Activated T-helper 2 cell treated with anti-CD3 and anti-CD28 coated beads, Interferon-gamma antibody, Interleukin-2, Interleukin-4, amounts not matched to agents 10 μg/mL and 5 μg/mL and 100 μg/mL, durations not matched to agents 14 hours and 24 hours and 36 hours (primary cell): ENCODE measurements at regions not wholly inside any gene's neighbourhood (a gene's known extent, or its start where the extent isn't known, plus 50 kb on each side); places are given as distances from the start of the nearest gene placed in this dataset.

ENCODE experiments used
- DNase-seq: peaks from one replicate; pipeline ENCODE4 v3.0.0; 2021; ENCODE audit warnings: low spot score
- H3K27ac Mint-ChIP-seq: one replicate; pipeline ENCODE4 v1.8.0; 2021; ENCODE audit warnings: mixed read lengths
- H3K27me3 Mint-ChIP-seq: one replicate; pipeline ENCODE4 v1.8.0; 2021; ENCODE audit warnings: low read depth, mixed read lengths
- H3K36me3 Mint-ChIP-seq: one replicate; pipeline ENCODE4 v1.8.0; 2021; ENCODE audit warnings: low read depth, mixed read lengths
- H3K4me1 Mint-ChIP-seq: one replicate; pipeline ENCODE4 v1.8.0; 2021; ENCODE audit warnings: low read depth, mixed read lengths
- H3K4me3 Mint-ChIP-seq: one replicate; pipeline ENCODE4 v1.8.0; 2021; ENCODE audit warnings: low read depth, mild to moderate bottlenecking, moderate library complexity, mixed read lengths
- H3K9me3 Mint-ChIP-seq: one replicate; pipeline ENCODE4 v1.8.0; 2021; ENCODE audit warnings: mixed read lengths
- intact Hi-C: fragments of 100-400 bp; cut with micrococcal nuclease; formaldehyde crosslinking; loops from one replicate; pipeline ENCODE4 v1.15.1; 2023

GRCh38 chr9:106613250-106613737, 249.7 kb upstream of the ZNF462 start:
- intact Hi-C loops = no loop called here
- H3K4me1 Mint-ChIP-seq = no peaks in the 10 kb centered on the region
- no peaks in the 10 kb centered on the region for H3K27me3 Mint-ChIP-seq
- H3K36me3 Mint-ChIP-seq = no peaks in the 10 kb centered on the region
- H3K27ac Mint-ChIP-seq = no peak overlapping the region
- no peak overlapping the region for H3K4me3 Mint-ChIP-seq
- H3K9me3 Mint-ChIP-seq = no peaks in the 10 kb centered on the region
- DNase-seq = no peak

DNA sequence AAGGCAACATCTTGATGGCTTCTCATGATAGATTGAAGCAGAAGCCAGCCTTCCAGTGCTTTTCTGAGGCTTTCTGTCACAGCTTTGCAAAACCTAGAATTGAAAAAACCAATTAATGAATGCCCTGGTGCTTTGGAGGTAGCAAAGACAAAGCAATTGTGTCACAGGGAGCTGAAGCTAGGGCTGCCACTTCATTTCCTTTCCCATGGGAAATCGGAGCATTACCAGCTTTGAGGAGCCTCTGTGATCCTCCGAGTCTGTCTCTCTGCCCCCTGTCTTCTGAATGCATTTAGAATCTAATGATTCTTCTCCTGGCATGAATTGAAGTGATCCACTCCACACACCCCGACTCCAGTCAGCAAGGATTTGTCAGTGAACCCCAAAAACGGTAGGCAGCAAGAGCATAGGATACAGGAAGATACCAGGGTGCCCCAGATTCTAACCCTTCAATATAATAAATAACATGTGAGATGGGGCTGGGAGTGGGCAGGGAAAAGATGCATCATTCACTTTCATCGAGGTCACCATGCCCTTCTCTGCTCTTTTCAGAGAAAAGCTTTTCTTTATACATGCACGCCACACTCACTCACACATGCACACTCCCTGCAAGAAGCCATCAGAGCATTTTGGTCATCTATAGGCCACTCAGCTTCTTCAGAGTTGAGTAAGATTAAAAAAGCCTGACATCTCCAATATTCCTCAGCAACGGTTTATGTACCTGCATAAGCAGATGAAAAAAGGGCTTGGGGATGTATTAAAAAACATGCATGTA, 247.7 kb upstream of the ZNF462 start:
- Mint-ChIP-seq H3K4me1 (no peaks in the 10 kb centered on the region), H3K9me3 (no peaks in the 10 kb centered on the region), H3K27me3 (no peaks in the 10 kb centered on the region), H3K27ac (no peak overlapping the region), H3K4me3 (no peak overlapping the region), H3K36me3 (no peaks in the 10 kb centered on the region)
- intact Hi-C loops = no loop called here
- DNase-seq = no peak

DNA sequence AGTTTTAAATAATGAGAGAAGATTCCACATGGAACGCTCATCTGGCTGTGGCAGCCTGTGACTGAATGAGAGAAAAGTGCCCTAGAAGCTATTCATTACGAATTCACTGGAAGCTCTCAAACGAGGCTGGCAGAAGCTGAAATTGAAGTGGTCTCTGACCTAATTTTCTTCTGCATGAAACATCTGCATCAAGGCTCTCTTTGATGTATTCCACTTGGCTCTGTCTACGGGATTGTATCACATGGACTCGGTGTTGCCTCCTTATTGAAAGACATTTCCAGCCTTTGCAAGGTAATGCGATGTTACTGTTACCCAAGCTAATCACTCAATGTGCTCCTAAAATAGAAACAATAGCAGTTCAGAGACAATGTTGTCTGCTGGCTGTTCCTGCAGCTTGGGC, 246.9 kb upstream of the ZNF462 start:
- no peak overlapping the region for H3K27ac Mint-ChIP-seq
- DNase-seq = no peak
- no peaks in the 10 kb centered on the region for H3K27me3 Mint-ChIP-seq
- H3K4me3 Mint-ChIP-seq = no peak overlapping the region
- intact Hi-C loops = no loop called here
- no peaks in the 10 kb centered on the region for H3K36me3 Mint-ChIP-seq
- H3K9me3 Mint-ChIP-seq = no peaks in the 10 kb centered on the region
- no peaks in the 10 kb centered on the region for H3K4me1 Mint-ChIP-seq

GRCh38 chr9:106616851-106617345, 246.1 kb upstream of the ZNF462 start:
- intact Hi-C loops = no loop called here

GRCh38 chr9:106619211-106619610, 243.8 kb upstream of the ZNF462 start:
- intact Hi-C loops = no loop called here
- Mint-ChIP-seq H3K9me3 (no peaks in the 10 kb centered on the region), H3K4me1 (no peaks in the 10 kb centered on the region), H3K4me3 (no peak overlapping the region), H3K27ac (no peak overlapping the region), H3K27me3 (no peaks in the 10 kb centered on the region), H3K36me3 (no peaks in the 10 kb centered on the region)
- no peak for DNase-seq

More at GRCh38 chr9:106616851-106617345, 246.1 kb upstream of the ZNF462 start:
- H3K4me3 Mint-ChIP-seq = no peak overlapping the region
- H3K36me3 Mint-ChIP-seq = no peaks in the 10 kb centered on the region
- H3K27ac Mint-ChIP-seq = no peak overlapping the region
- no peak for DNase-seq
- H3K9me3 Mint-ChIP-seq = no peaks in the 10 kb centered on the region
- H3K4me1 Mint-ChIP-seq = no peaks in the 10 kb centered on the region
- no peaks in the 10 kb centered on the region for H3K27me3 Mint-ChIP-seq

- no peaks in the 10 kb centered on the region for H3K36me3 Mint-ChIP-seq
- no peak overlapping the region for H3K4me3 Mint-ChIP-seq
- no peaks in the 10 kb centered on the region for H3K9me3 Mint-ChIP-seq
These were observed 242.9 kb upstream of the ZNF462 start for GRCh38 chr9:106620081-106620480.

DNA sequence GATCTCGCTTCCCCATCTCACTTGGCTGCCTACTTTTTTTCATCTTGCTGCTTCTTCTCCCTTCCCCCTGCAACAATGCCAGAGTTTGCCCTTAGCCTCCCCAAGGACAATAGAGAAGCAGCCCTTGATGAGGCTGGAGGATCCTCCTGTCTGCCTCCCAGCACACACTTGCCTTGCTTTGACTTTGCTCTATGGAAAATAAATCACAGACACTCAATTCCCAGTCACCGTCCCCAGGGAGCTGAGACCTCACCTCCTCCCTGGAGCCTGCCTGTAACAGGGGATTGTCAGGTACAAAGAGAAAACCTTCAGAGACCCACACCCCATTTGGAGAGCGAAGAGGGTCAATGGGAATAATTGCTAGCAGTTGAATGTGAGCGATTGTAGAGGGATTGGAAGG, 242.1 kb upstream of the ZNF462 start:
- intact Hi-C loops = no loop called here
- H3K36me3 Mint-ChIP-seq = no peaks in the 10 kb centered on the region
- H3K4me3 Mint-ChIP-seq = no peak overlapping the region

More at GRCh38 chr9:106620081-106620480, 242.9 kb upstream of the ZNF462 start:
- H3K27me3 Mint-ChIP-seq = no peaks in the 10 kb centered on the region
- DNase-seq = no peak
- H3K27ac Mint-ChIP-seq = no peak overlapping the region
- intact Hi-C loops = no loop called here
- H3K4me1 Mint-ChIP-seq = no peaks in the 10 kb centered on the region

DNA sequence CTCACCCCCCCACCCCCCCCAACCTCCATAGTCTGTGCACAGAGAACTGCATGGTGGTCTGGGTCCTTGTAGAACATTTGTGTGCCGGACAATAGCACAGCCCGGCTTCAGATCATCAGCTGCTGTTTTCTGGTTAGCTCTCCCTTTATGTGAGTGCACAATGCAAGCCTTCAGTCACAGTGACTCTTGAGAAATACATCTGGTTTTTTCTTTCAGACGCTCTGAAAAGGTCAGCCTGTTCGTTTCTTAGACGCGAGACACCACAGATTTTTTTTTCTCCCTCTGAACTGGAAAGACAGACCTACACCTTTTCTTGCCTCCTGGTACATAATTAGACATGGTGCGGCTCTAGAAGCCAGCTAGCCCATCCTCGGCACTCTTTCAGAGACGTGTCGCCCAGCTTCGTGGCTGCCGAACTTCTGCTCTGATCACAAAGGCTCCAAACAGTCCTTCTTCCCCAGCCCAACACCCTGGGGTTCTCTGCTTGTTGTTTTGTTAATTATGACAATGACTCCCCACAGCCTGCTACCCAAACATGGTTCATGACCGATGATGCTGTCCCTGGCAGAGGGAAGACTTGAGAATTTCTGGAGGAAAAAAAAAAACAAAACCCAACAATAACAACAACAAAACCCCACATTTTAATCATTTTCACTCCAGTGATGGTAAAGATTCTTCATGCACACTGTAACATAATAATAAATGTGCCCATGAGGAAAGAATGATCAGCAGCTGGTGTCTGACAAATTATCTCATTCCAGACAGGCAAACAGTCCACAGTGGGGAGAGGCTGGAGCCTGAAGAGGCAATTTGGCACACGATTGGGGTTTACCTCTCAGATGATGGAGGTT, 241.4 kb upstream of the ZNF462 start:
- no peaks in the 10 kb centered on the region for H3K36me3 Mint-ChIP-seq
- H3K4me3 Mint-ChIP-seq = no peak overlapping the region
- H3K9me3 Mint-ChIP-seq = no peaks in the 10 kb centered on the region
- intact Hi-C loops = no loop called here
- H3K27ac Mint-ChIP-seq = no peak overlapping the region
- no peaks in the 10 kb centered on the region for H3K27me3 Mint-ChIP-seq
- no peaks in the 10 kb centered on the region for H3K4me1 Mint-ChIP-seq
- no peak for DNase-seq

More for the DNA sequence above, 242.1 kb upstream of the ZNF462 start:
- Mint-ChIP-seq H3K27ac (no peak overlapping the region), H3K27me3 (no peaks in the 10 kb centered on the region), H3K4me1 (no peaks in the 10 kb centered on the region), H3K9me3 (no peaks in the 10 kb centered on the region)
- no peak for DNase-seq

DNA sequence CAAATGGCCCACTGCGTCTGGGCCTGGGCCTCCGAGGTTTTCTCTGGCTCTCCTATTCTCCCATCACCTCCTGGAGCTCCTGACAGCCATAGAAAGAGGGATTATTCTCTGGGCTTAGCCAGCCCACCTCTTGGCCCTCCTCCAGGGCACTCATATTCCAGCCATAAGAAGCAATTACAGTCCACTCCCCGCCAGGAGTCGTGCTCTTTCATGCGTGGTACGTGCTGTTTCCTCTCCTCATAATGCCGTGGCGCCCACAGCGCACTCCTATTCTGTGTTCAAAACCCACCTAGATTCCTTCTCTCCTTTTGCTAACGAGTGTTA, 240.8 kb upstream of the ZNF462 start:
- Mint-ChIP-seq H3K4me3 (no peak overlapping the region), H3K27me3 (no peaks in the 10 kb centered on the region), H3K27ac (no peak overlapping the region), H3K36me3 (no peaks in the 10 kb centered on the region), H3K9me3 (no peaks in the 10 kb centered on the region), H3K4me1 (no peaks in the 10 kb centered on the region)
- no peak for DNase-seq
- intact Hi-C loops = no loop called here

GRCh38 chr9:106623558-106623957, 239.4 kb upstream of the ZNF462 start:
- H3K27ac Mint-ChIP-seq = no peak overlapping the region
- intact Hi-C loops = no loop called here
- no peaks in the 10 kb centered on the region for H3K36me3 Mint-ChIP-seq
- no peak overlapping the region for H3K4me3 Mint-ChIP-seq
- H3K27me3 Mint-ChIP-seq = no peaks in the 10 kb centered on the region
- H3K4me1 Mint-ChIP-seq = no peaks in the 10 kb centered on the region
- H3K9me3 Mint-ChIP-seq = no peaks in the 10 kb centered on the region
- no peak for DNase-seq

- Mint-ChIP-seq H3K9me3 (no peaks in the 10 kb centered on the region), H3K27ac (no peak overlapping the region), H3K36me3 (no peaks in the 10 kb centered on the region), H3K4me1 (no peaks in the 10 kb centered on the region), H3K27me3 (no peaks in the 10 kb centered on the region), H3K4me3 (no peak overlapping the region)
- no peak for DNase-seq
- intact Hi-C loops = no loop called here
These were observed 237.6 kb upstream of the ZNF462 start for GRCh38 chr9:106625259-106625789.

- intact Hi-C loops = no loop called here
- H3K27me3 Mint-ChIP-seq = no peaks in the 10 kb centered on the region
- no peaks in the 10 kb centered on the region for H3K9me3 Mint-ChIP-seq
- H3K4me3 Mint-ChIP-seq = no peak overlapping the region
- H3K27ac Mint-ChIP-seq = no peak overlapping the region
- DNase-seq = no peak
- no peaks in the 10 kb centered on the region for H3K36me3 Mint-ChIP-seq
- no peaks in the 10 kb centered on the region for H3K4me1 Mint-ChIP-seq
These were observed 236.0 kb upstream of the ZNF462 start for GRCh38 chr9:106626936-106627335.

- no peak overlapping the region for H3K4me3 Mint-ChIP-seq
These were observed 230.3 kb upstream of the ZNF462 start for GRCh38 chr9:106632621-106633020.

More at GRCh38 chr9:106632621-106633020, 230.3 kb upstream of the ZNF462 start:
- intact Hi-C loops = no loop called here
- H3K36me3 Mint-ChIP-seq = no peaks in the 10 kb centered on the region
- H3K4me1 Mint-ChIP-seq = no peaks in the 10 kb centered on the region
- no peaks in the 10 kb centered on the region for H3K27me3 Mint-ChIP-seq
- DNase-seq = no peak
- H3K9me3 Mint-ChIP-seq = no peaks in the 10 kb centered on the region
- H3K27ac Mint-ChIP-seq = no peak overlapping the region
